Mucosa of stomach (tissue), 1 donor: ENCODE measurements at regions not wholly inside any gene's neighbourhood (a gene's known extent, or its start where the extent isn't known, plus 50 kb on each side); places are given as distances from the start of the nearest gene placed in this dataset.

Source experiments
- H3K27me3 ChIP-seq: one replicate; pipeline ENCODE4 v1.7.0; 2013; ENCODE audit warnings: mild to moderate bottlenecking, low read length; ENCODE audit not compliant: control insufficient read depth, insufficient read depth
- H3K36me3 ChIP-seq: one replicate; pipeline ENCODE4 v1.7.0; 2013; ENCODE audit warnings: low read length; ENCODE audit not compliant: control insufficient read depth, insufficient read depth
- H3K4me1 ChIP-seq: one replicate; pipeline ENCODE4 v1.7.0; 2013; ENCODE audit warnings: mild to moderate bottlenecking, low read length; ENCODE audit not compliant: control insufficient read depth, insufficient read depth
- H3K4me3 ChIP-seq: one replicate; pipeline ENCODE4 v1.7.0; 2013; ENCODE audit warnings: low read length
- H3K9ac ChIP-seq: one replicate; pipeline ENCODE4 v1.7.0; 2013; ENCODE audit warnings: mild to moderate bottlenecking, low read length, moderate library complexity
- H3K9me3 ChIP-seq: one replicate; pipeline ENCODE4 v1.7.0; 2013; ENCODE audit warnings: mild to moderate bottlenecking, low read length, moderate library complexity; ENCODE audit not compliant: control insufficient read depth
- donor health status: Pancreatic carcinoma.

DNA sequence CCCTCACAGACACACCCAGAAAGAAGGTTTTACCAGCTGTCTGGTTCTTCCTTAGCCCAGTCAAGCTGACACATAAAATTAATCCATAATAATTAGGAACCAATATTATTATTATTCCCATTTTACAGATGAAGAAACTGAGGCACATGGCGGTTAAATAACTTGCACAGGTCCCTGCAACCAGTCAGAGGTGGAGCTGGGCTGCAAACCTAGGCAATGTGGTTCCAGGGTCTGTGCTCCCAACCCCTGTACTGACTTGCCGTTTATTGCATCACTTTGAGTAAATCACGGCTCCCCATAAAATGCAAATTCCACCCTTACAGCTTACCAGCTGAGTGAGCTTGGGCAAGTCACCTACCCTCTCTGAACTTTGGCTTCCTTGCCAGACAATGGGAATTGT lies 179.2 kb upstream of the POU3F1 start:
- H3K36me3 ChIP-seq: no peaks in the 10 kb centered on the region
- no peaks in the 10 kb centered on the region for H3K27me3 ChIP-seq
- no peak overlapping the region for H3K4me3 ChIP-seq
- no peak overlapping the region for H3K9ac ChIP-seq
- no peaks in the 10 kb centered on the region for H3K9me3 ChIP-seq
- no peaks in the 10 kb centered on the region for H3K4me1 ChIP-seq

DNA sequence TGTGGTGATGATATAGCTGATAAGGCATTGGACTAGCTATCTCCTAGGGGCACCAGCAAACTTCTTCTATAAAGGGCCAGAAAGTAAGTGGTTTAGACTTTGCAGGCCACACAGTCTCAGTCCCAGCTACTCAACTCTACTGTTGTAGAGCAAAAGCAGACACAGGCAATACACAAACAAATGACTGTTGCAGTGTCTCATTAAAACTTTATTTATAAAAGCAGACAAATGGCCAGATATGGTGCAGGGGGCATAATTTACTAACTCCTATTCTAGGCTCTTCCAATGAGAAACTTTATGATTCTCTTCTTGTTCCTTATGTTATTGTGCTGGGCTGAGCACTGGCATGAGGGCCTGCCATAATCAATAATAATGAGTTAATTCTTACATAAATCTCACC lies 176.8 kb upstream of the POU3F1 start:
- Histone ChIP-seq H3K9me3 (no peaks in the 10 kb centered on the region), H3K4me1 (no peaks in the 10 kb centered on the region), H3K27me3 (peaks cover 8% of the 10 kb centered on the region), H3K9ac (no peak overlapping the region), H3K36me3 (no peaks in the 10 kb centered on the region), H3K4me3 (no peak overlapping the region)

- H3K9ac ChIP-seq: no peak overlapping the region
- H3K4me1 ChIP-seq: no peaks in the 10 kb centered on the region
- no peak overlapping the region for H3K4me3 ChIP-seq
- H3K27me3 ChIP-seq: peaks cover 8% of the 10 kb centered on the region
- no peaks in the 10 kb centered on the region for H3K36me3 ChIP-seq
- no peaks in the 10 kb centered on the region for H3K9me3 ChIP-seq
Measured at GRCh38 chr1:38222891-38223290, 176.3 kb upstream of the POU3F1 start.

GRCh38 chr1:38221006-38221649 lies 174.5 kb upstream of the POU3F1 start:
- H3K4me1 ChIP-seq: no peaks in the 10 kb centered on the region
- H3K4me3 ChIP-seq: no peak overlapping the region
- H3K9ac ChIP-seq: no peak overlapping the region
- H3K36me3 ChIP-seq: no peaks in the 10 kb centered on the region
- peaks cover 8% of the 10 kb centered on the region for H3K27me3 ChIP-seq
- H3K9me3 ChIP-seq: no peaks in the 10 kb centered on the region

- Histone ChIP-seq H3K9me3 (no peaks in the 10 kb centered on the region), H3K36me3 (no peaks in the 10 kb centered on the region), H3K27me3 (peaks cover 8% of the 10 kb centered on the region), H3K4me1 (no peaks in the 10 kb centered on the region), H3K4me3 (no peak overlapping the region), H3K9ac (no peak overlapping the region)
Measured at GRCh38 chr1:38217316-38217715, 170.7 kb upstream of the POU3F1 start.

GRCh38 chr1:38213646-38214434 lies 167.2 kb upstream of the POU3F1 start:
- H3K4me1 ChIP-seq: no peaks in the 10 kb centered on the region
- H3K9me3 ChIP-seq: no peaks in the 10 kb centered on the region
- H3K4me3 ChIP-seq: no peak overlapping the region
- H3K9ac ChIP-seq: no peak overlapping the region
- peaks cover 2% of the 10 kb centered on the region for H3K27me3 ChIP-seq
- no peaks in the 10 kb centered on the region for H3K36me3 ChIP-seq

- H3K4me1 ChIP-seq: no peaks in the 10 kb centered on the region
- H3K27me3 ChIP-seq: no peaks in the 10 kb centered on the region
- H3K9ac ChIP-seq: no peak overlapping the region
- H3K4me3 ChIP-seq: no peak overlapping the region
- H3K9me3 ChIP-seq: no peaks in the 10 kb centered on the region
- no peaks in the 10 kb centered on the region for H3K36me3 ChIP-seq
Measured at GRCh38 chr1:38210895-38211177, 164.2 kb upstream of the POU3F1 start.

DNA sequence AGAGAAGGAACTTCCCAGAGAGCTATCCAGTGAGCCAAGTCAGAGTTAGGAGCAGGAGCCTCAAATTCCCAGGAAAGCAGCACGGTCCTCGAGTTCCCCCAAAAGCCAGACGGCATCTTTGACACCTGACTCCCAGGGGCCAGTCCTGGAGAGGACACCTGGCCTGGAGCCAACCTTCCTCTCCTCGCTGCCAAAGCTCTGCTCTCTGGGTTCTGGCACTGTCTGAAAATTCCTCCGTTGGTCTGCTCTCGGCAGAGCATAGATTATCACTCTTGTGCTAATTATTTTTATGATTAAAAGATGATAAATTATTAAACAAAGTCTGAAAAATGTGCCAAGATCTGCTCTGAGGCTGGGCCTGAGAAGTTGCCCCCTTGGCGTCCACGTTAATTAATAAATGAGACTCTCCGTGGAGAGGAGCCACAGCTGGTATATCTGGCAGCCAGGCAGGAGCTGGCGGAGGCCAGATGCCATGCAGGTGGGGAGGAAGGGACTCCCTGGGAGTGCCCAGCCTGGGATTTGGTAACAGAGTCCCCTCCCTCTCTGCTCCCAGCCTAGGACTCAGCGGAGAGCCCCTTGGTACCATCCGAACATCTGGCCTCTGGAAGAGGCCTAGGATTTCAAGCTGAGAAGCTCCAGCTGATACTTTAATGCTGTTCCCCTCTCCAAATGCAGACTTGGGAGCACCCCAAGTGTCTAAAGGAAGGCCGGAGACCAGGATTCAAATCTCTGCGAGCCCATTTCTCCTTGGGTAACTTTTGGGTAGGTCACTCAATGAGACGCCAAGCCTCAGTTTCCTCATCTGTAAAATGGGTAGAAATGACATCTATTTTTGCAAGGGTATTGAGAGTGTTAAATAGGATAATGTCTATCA lies 163.7 kb upstream of the POU3F1 start:
- Histone ChIP-seq H3K36me3 (no peaks in the 10 kb centered on the region), H3K9me3 (no peaks in the 10 kb centered on the region), H3K4me3 (no peak overlapping the region), H3K27me3 (no peaks in the 10 kb centered on the region), H3K4me1 (no peaks in the 10 kb centered on the region), H3K9ac (no peak overlapping the region)

- Histone ChIP-seq H3K9ac (no peak overlapping the region), H3K9me3 (no peaks in the 10 kb centered on the region), H3K4me3 (no peak overlapping the region), H3K36me3 (no peaks in the 10 kb centered on the region), H3K4me1 (no peaks in the 10 kb centered on the region), H3K27me3 (no peaks in the 10 kb centered on the region)
Measured at GRCh38 chr1:38208716-38209632, 162.4 kb upstream of the POU3F1 start.

GRCh38 chr1:38207906-38208305 lies 161.3 kb upstream of the POU3F1 start:
- no peaks in the 10 kb centered on the region for H3K4me1 ChIP-seq
- H3K27me3 ChIP-seq: no peaks in the 10 kb centered on the region
- no peaks in the 10 kb centered on the region for H3K36me3 ChIP-seq
- H3K4me3 ChIP-seq: no peak overlapping the region
- H3K9ac ChIP-seq: no peak overlapping the region
- no peaks in the 10 kb centered on the region for H3K9me3 ChIP-seq

DNA sequence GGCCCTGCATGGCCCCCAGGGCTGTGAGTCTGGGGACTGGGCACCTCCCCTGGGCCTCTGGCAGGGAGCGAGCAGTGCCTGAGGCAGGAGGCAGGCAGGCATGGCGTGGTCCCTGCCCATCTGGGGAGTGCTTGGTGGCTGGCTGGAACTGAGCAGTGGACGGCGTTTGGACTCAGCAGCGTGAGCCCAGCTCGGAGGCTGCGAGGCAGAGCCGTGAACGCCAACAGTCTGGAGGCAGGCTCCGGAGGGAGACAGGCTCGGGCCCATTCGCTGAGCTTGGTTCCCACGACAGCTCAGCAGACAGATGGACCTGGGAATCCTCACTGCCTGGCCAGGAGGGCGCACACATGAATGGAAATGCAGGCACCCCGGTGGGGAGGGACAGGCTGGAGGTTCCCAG lies 160.7 kb upstream of the POU3F1 start:
- Histone ChIP-seq H3K9ac (no peak overlapping the region), H3K4me3 (no peak overlapping the region), H3K4me1 (no peaks in the 10 kb centered on the region)

More for the DNA sequence above, 160.7 kb upstream of the POU3F1 start:
- Histone ChIP-seq H3K9me3 (no peaks in the 10 kb centered on the region), H3K27me3 (no peaks in the 10 kb centered on the region), H3K36me3 (no peaks in the 10 kb centered on the region)
